Amygdala (tissue), 56 donors: ENCODE measurements at regions not wholly inside any gene's neighbourhood (a gene's known extent, or its start where the extent isn't known, plus 50 kb on each side); places are given as distances from the start of the nearest gene placed in this dataset.
"Not testable (repeated sequence)": the region's sequence is repeated elsewhere in the genome, so short reads cannot be mapped to it uniquely, and the experiment has no call there.

Experiments used
- DNase-seq, 56 donors: peaks; one replicate each; lab custom pipeline; 2025; lab: John Stamatoyannopoulos, UW

GRCh38 chrY:7325531-7325930 lies 414.0 kb upstream of the AMELY start:
- DNase-seq = no peak

GRCh38 chrY:7320751-7321150 lies 409.2 kb upstream of the AMELY start:
- DNase-seq = no peak

DNA sequence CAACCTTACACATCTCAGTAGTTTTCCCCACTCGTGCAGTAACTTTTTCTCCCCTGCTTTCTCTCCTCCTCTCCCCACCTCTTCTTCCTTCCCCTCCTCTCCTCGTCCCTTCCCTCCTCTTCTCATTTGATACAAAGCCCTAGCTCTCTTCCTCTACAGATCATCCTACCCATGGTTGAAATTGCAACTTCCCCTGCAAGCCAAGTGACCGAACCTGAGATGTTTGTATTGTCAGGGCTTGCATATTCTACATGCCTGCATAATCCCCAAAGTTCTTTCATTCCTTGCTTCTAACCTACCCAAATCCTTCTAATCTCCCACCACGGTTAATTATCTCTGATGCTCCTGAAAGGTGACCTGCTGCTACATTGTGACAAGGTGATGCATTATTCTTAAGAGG lies 408.6 kb upstream of the AMELY start:
- DNase-seq = not testable (repeated sequence)

- no peak for DNase-seq
These were observed 406.6 kb upstream of the AMELY start for GRCh38 chrY:7318122-7318521.

- no peak for DNase-seq
These were observed 406.0 kb upstream of the AMELY start for GRCh38 chrY:7317571-7317970.

DNA sequence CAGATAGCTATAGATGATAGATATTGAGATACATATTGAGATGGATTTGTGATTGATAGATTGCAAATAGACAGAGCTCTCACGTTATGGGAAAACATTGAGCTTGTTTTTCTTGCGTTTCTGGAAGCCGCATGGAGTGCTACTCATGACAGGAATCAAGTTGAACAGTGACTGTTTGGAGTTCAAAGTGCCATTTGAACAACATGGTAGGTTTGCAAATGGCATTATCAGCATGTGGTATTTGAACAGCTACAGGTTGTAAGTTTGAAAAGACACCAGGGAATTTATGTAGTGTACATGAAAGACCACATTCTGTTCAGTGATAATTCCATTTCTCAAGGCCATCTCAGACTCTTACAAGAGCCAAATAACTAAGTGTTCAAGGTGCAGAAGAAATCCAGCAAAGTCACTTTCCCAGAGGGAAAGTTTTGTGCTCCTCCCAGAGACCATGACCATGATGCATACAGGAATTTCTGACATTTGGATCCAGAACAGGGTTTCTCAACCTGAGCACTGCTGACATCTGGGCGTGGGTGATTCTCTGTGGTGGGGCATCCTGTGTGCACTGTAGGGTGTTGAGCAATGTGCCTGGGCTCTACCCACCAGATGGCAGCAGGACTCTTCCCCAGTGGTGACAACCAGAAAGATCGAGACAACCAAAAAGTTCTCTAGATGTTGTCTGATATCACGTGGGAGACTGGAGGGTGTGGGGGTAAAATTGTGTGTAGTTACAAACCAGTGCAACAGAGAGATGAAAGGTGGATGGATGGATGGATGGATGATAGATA lies 399.1 kb upstream of the AMELY start:
- no peak for DNase-seq

- DNase-seq = no peak
These were observed 397.3 kb upstream of the AMELY start for GRCh38 chrY:7308816-7309215.

DNA sequence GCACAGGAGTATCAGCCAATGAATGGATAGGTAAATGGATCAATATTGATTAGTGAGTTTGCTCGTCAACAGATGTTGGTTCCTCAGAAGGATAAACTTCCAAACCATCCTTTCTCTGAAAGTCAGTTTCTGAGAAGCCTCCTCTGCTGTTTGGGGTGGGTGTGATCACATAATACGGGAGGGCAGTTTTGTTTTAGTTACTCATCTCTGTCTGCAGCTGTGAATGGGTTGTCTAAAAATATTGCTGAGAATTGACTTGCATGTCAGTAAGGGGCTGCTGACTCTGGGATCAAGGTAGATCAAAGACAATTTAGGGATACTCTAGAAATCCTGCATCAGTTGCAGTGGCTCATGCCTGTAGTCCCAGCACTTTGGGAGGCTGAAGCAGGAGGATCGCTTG lies 390.8 kb upstream of the AMELY start:
- no peak for DNase-seq

GRCh38 chrY:7299960-7300359 lies 388.4 kb upstream of the AMELY start:
- no peak for DNase-seq

GRCh38 chrY:7292113-7292512 lies 380.6 kb upstream of the AMELY start:
- no peak for DNase-seq

DNA sequence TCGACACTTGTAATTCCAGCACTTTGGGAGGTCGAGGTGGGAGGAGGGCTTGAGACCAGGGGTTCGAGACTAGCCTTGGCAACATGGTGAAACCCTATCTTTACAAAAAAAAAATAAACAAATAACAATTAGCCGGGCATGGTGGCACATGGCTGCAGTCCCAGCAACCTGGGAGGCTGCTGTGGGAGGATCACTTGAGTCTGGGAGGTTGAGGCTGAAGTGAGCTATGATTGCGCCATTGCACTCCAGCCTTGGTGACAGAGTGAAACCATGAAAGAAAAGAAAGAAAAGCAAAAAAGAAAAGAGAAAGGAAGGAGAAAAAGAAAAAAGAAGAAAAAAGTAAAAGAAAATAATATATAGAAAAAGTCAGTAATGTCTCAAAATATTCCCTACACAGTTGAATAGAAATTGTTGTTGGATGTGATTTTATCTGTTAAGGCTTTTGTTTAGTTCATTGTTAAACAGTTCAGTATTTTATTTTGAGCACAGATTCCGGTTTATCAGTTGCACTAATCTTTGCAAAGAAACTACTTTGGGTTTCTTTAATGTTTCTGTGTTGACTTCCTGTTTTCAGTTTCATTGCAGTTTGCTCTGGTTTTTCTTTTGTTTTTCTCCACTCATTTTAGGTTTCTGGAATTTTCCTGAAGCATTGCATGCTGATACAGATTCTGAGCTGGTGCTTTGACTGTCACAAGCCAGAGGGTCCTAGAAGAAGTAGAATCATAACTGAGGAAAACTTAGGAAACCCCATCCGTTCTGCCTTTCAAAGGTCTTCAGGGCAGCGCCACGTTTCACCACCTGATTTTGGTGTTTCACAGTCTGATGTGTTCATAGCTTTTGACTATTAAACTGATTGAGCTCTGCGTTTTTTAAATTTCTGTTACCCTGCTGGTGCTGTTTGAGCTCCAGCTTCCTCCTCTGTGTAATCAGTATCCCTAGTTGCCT lies 378.6 kb upstream of the AMELY start:
- no peak for DNase-seq

GRCh38 chrY:7288611-7289010 lies 377.1 kb upstream of the AMELY start:
- no peak for DNase-seq

DNA sequence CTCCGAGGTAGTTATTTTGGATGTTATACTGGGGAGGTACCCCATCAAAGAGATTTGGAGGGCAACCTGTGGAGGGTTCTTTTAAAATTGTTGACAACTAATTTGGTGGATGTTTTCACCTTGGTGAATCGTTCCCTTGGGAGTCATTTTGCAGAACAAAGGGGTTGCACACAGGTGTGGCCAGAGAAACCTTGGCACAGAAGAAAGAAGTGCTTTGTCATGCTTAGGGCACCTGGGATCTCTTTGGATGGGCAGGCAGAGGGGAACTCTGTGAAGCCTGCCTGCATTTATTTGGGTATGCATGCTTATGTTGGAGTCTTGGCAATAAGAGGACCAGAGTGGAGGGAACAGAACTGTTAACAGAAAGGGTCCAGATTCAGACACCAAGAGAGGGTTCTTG lies 376.4 kb upstream of the AMELY start:
- DNase-seq = not testable (repeated sequence)

- no peak for DNase-seq
These were observed 373.8 kb upstream of the AMELY start for GRCh38 chrY:7285388-7285787.

DNA sequence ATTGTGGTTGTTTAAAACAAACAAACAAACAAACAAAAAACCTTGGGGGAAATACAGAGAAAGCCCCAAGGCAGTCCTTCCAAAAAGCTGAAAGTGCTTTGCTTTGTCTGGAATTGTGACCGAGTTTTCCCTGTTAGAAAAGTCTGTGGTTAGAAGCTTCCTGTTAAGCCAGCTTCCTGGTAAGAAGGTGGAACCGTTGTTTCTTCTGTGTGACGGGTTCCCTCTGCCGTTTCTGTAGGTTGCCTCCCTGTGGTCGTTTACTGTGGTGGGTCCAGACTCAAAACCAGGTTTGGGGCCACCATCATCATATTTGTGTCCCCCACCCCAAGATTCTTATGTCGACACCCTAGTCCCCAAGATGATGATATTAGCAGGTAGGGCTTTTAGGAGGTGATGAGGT lies 371.4 kb upstream of the AMELY start:
- DNase-seq = no peak

DNA sequence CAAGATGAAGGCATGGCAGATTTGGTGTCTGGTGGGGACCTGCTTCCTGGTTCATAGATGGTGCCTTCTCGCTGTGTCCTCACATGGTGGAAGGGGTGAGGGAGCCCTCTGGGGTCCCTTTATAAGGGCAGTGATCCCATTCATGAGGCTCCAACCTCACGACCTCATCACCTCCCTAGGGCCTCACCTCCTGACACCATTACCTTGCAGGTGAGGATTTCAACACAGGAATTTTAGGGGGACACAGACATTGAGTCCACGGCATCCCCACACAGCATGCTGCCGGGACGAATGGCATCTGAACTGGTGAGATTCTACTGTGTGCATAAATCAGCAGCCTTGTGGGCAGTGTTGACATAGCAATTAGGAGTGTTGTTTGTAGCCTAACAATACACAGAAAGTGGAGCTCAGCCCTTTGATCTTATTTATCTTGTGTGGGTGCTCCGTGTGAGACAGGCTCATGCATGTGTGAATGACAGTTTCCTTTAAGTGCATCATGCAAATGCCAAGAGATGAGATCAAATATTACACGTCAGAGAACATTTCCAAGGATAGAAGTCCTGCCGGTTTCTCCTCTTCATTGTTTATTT lies 368.7 kb upstream of the AMELY start:
- not testable (repeated sequence) for DNase-seq

DNA sequence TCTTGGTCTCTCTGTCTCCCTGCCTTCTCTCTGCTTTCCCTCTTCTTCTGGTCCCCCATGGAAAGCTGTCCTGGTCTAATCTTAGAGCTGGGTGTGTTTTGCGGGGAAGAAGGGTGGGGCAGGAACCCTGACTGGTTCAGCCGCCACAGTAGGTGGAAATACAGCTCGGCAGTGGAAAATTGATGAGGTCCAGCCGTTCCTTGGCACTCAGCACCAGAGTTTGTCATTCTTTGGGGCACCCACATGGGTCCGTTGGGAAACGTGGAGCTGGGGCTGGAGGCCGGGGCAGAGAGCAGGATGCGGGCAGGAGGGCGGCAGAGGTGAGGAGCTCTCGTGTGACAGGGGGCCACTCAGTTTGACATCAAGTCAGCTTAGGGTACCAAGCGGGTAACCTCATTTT lies 364.2 kb upstream of the AMELY start:
- no peak for DNase-seq

GRCh38 chrY:7275014-7275413 lies 363.5 kb upstream of the AMELY start:
- peak in 2 of 56 donors; percentile 0 to 1 for DNase-seq

DNA sequence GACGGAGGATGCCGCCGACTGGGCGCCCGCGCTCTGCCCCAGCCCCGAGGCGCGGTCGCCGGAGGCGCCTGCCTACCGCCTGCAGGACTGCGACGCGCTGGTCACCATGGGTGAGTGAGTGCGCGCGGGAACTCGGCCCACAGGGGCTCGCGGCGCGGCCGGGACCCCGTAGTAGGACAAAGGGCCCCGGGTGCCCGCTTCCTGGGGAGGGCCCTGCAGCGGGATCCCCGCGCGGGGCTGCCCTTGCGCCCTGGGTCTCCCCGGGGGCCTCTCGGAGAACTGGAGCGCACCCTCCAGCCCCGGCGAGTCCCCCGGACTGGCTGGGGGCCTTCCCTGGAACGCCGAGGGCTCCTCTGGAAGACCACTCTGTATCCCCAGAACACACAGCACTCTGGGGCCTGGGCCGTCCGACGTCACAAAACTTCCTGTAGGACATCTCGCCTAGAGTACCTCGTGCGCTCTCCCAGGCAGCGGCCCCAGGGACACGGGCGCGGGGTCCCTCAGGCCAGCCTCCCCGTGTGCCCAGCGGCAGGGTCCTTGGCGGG lies 362.9 kb upstream of the AMELY start:
- peak in 3 of 56 donors; percentile 0 to 8 (median 0) for DNase-seq

DNA sequence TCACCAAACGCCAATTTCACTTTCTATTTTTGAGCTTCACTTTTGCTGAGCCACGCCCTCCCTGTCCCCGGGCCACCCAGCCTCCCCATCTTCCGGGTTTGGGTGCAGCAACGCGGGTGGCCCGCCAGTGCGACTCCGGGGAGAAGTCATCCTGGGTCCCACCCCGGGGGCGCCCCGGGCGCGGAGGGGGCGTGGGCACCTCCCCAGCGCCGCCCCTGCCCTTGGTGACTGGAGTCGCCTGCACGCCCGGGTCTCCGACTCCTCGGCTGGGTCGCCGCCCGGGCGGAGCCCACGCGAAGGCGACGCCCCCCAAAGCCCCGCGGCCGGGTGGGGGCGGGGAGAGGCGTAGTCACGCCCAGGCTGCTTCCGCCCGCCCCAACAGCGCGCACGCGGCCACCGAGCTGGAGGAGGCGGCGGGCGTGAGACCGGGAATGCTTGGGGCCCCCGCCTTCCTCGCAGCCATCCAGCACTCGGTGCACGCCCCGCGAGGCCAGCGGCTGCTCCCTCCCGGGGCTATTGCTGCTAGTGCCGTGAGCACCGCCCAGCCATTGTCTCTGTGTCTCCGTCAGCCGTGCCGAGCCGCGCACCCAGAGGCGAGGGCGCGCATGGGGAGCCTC lies 362.1 kb upstream of the AMELY start:
- DNase-seq = peak in 26 of 56 donors; percentile 0 to 41 (median 2)
